ENCODE measurements at regions not wholly inside any gene's neighbourhood (a gene's known extent, or its start where the extent isn't known, plus 50 kb on each side); places are given as distances from the start of the nearest gene placed in this dataset.

DNA sequence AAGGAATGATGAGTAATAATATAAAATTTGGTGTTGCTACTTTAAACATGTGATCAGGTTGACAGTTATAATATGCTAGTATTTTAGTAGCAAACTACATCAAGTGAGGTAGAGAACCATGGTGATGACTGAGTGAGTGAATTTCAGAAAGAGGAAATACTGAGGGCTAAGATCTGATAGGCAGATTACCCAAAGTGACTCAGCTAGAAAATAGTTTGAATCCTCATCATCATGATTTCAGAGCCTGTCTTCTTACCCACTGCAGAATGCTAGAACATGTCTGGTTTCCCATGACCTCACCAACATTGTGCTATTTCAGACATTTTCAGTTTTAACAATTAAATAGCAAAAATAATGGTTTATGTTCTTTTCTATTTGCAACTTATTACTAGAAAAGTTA, 602.1 kb downstream of the TAF11L14 start:
- TF ChIP-seq ZNF8 (CRISPR knock-in tag; IDR thresholded peaks at IDR 0.05): no peak
- TF ChIP-seq TOX (CRISPR knock-in tag; IDR thresholded peaks at IDR 0.05; ENCODE audit: borderline replicate concordance): no peak
- TF ChIP-seq, protein P1, sequence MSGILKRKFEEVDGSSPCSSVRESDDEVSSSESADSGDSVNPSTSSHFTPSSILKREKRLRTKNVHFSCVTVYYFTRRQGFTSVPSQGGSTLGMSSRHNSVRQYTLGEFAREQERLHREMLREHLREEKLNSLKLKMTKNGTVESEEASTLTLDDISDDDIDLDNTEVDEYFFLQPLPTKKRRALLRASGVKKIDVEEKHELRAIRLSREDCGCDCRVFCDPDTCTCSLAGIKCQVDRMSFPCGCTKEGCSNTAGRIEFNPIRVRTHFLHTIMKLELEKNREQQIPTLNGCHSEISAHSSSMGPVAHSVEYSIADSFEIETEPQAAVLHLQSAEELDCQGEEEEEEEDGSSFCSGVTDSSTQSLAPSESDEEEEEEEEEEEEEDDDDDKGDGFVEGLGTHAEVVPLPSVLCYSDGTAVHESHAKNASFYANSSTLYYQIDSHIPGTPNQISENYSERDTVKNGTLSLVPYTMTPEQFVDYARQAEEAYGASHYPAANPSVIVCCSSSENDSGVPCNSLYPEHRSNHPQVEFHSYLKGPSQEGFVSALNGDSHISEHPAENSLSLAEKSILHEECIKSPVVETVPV (CRISPR knock-in tag; IDR thresholded peaks at IDR 0.05): no peak
- no peak for TF ChIP-seq PPARA (CRISPR knock-in tag; IDR thresholded peaks at IDR 0.05; ENCODE audit: borderline replicate concordance)
- TF ChIP-seq CSDC2 (CRISPR knock-in tag; IDR thresholded peaks at IDR 0.05): no peak
- TF ChIP-seq ARNTL (CRISPR knock-in tag; IDR thresholded peaks at IDR 0.05; ENCODE audit: borderline replicate concordance, low read depth): no peak
- TF ChIP-seq PATZ1 (CRISPR knock-in tag; IDR thresholded peaks at IDR 0.05; ENCODE audit: borderline replicate concordance): no peak
- no peak for TF ChIP-seq ZFP30 (CRISPR knock-in tag; IDR thresholded peaks at IDR 0.05)
- TF ChIP-seq RARB (CRISPR knock-in tag; IDR thresholded peaks at IDR 0.05): no peak
- no peak for TF ChIP-seq ESRRG (CRISPR knock-in tag; IDR thresholded peaks at IDR 0.05)
- ATAC-seq: no peak

GRCh38 chr5:18238321-18238720, 604.1 kb downstream of the TAF11L14 start:
- no peak for ATAC-seq
- TF ChIP-seq ZNF565 (CRISPR knock-in tag; conservative IDR thresholded peaks at IDR 0.05; ENCODE audit: low read depth) (no peak), ISL1 (CRISPR knock-in tag; IDR thresholded peaks at IDR 0.05) (no peak), GLIS3 (CRISPR knock-in tag; IDR thresholded peaks at IDR 0.05) (no peak), TCF4 (CRISPR knock-in tag; IDR thresholded peaks at IDR 0.05; ENCODE audit: borderline replicate concordance) (no peak), OSR1 (CRISPR knock-in tag; IDR thresholded peaks at IDR 0.05) (no peak), ZFP30 (CRISPR knock-in tag; IDR thresholded peaks at IDR 0.05) (no peak), CREB5 (CRISPR knock-in tag; IDR thresholded peaks at IDR 0.05; ENCODE audit: low read depth) (no peak)

- ATAC-seq: no peak
- TF ChIP-seq ZNF70 (CRISPR knock-in tag; IDR thresholded peaks at IDR 0.05) (no peak), TCF4 (CRISPR knock-in tag; IDR thresholded peaks at IDR 0.05; ENCODE audit: borderline replicate concordance) (no peak), CREB5 (CRISPR knock-in tag; IDR thresholded peaks at IDR 0.05; ENCODE audit: low read depth) (no peak), PPARA (CRISPR knock-in tag; IDR thresholded peaks at IDR 0.05; ENCODE audit: borderline replicate concordance) (no peak), ZFP30 (CRISPR knock-in tag; IDR thresholded peaks at IDR 0.05) (no peak), SNAI2 (CRISPR knock-in tag; IDR thresholded peaks at IDR 0.05) (no peak), TOX (CRISPR knock-in tag; IDR thresholded peaks at IDR 0.05; ENCODE audit: borderline replicate concordance) (no peak)
Measured at GRCh38 chr5:18240971-18241370, 606.7 kb downstream of the TAF11L14 start.

DNA sequence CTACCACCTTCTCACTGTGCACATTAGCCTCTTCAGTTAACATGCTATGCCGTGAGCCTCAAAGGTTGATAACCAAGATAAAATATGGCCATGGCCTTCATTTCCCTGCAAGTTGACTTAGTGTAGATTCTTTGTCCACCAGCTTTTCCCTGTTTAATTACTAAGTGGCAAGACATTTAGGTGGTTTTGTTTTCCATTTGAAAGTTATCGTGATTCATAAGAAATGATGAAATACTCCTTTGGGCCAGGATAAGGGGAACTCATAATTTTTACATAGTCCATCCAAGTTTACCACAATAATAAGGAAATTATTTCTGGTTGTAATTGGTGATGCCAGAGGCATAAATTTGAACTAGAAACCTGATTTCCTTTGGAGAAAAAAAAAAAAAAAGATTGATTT, 609.6 kb downstream of the TAF11L14 start:
- no peak for ATAC-seq
- TF ChIP-seq CSDC2 (CRISPR knock-in tag; IDR thresholded peaks at IDR 0.05): no peak
- TF ChIP-seq ZNF565 (CRISPR knock-in tag; conservative IDR thresholded peaks at IDR 0.05; ENCODE audit: low read depth): no peak
- TF ChIP-seq, protein P1 (CRISPR knock-in tag; IDR thresholded peaks at IDR 0.05): no peak
- TF ChIP-seq TOX (CRISPR knock-in tag; IDR thresholded peaks at IDR 0.05; ENCODE audit: borderline replicate concordance): no peak
- TF ChIP-seq ZC3H10 (CRISPR knock-in tag; IDR thresholded peaks at IDR 0.05): no peak
- TF ChIP-seq ZFP3 (CRISPR knock-in tag; IDR thresholded peaks at IDR 0.05): no peak
- no peak for TF ChIP-seq ZFP30 (CRISPR knock-in tag; IDR thresholded peaks at IDR 0.05)
- no peak for TF ChIP-seq ZNF8 (CRISPR knock-in tag; IDR thresholded peaks at IDR 0.05)
- TF ChIP-seq ARNTL (CRISPR knock-in tag; IDR thresholded peaks at IDR 0.05; ENCODE audit: borderline replicate concordance, low read depth): no peak
- TF ChIP-seq ZNF70 (CRISPR knock-in tag; IDR thresholded peaks at IDR 0.05): no peak
- no peak for TF ChIP-seq ISL1 (CRISPR knock-in tag; IDR thresholded peaks at IDR 0.05)
- TF ChIP-seq BACH2 (CRISPR knock-in tag; IDR thresholded peaks at IDR 0.05; ENCODE audit: borderline replicate concordance): no peak
- no peak for TF ChIP-seq TSHZ2 (CRISPR knock-in tag; IDR thresholded peaks at IDR 0.05)
- no peak for TF ChIP-seq PPARA (CRISPR knock-in tag; IDR thresholded peaks at IDR 0.05; ENCODE audit: borderline replicate concordance)
- TF ChIP-seq OSR1 (CRISPR knock-in tag; IDR thresholded peaks at IDR 0.05): no peak
- TF ChIP-seq GLIS3 (CRISPR knock-in tag; IDR thresholded peaks at IDR 0.05): no peak
- no peak for TF ChIP-seq PATZ1 (CRISPR knock-in tag; IDR thresholded peaks at IDR 0.05; ENCODE audit: borderline replicate concordance)
- TF ChIP-seq SNAI2 (CRISPR knock-in tag; IDR thresholded peaks at IDR 0.05): no peak
- no peak for TF ChIP-seq TCF4 (CRISPR knock-in tag; IDR thresholded peaks at IDR 0.05; ENCODE audit: borderline replicate concordance)
- no peak for TF ChIP-seq RARB (CRISPR knock-in tag; IDR thresholded peaks at IDR 0.05)
